ENCODE measurements at regions not wholly inside any gene's neighbourhood (a gene's known extent, or its start where the extent isn't known, plus 50 kb on each side); places are given as distances from the start of the nearest gene placed in this dataset.

DNA sequence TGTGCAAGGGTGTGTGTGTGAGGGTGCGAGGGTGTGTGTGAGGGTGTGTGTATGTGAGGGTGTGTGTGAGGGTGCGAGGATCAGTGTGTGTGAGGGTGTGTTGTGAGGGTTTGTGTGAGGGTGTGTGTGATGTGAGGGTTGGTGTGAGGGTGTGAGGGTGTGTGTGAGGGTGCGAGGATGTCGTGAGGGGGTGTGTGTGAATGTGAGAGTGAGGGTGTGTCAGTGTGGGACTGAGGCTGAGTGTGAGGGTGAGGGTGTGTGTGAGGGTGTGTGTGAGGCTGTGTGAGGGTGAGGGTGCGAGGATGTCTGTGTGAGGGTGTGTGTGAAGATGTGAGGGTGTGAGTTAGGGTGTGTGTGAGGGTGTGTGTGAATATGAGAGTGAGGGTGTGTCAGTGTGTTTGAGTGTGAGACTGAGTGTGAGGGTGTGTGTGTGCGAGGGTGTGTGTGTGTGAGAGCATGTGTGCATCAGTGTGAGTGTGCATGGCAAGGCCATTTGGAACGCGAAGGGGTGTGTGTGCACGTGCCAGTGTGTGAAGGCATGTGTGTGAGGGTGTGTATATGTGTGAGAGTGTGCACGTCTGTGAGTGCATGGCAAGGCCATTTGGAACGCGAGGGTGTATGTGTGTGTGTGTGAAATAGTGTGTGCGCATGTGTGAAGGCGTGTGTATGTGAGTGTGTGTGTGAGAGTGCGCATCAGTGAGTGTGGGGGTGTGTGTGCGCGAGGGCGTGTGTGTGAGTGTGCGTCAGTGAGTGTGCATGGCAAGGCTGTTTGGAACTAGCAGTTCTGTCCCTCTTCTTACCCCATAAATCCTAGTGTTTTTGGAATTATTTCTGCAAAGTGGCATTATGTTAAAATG, 69.8 kb downstream of the RGS12 start:
- Histone ChIP-seq H3K9me3 (replicated peaks; ENCODE audit: control insufficient read depth, insufficient read depth, low read length) (no peaks in the 10 kb centered on the region), H3K9me1 (replicated peaks; ENCODE audit: control insufficient read depth, extremely low read depth, insufficient read depth, low read length) (no peaks in the 10 kb centered on the region), H4K20me1 (replicated peaks; ENCODE audit: control insufficient read depth, extremely low read depth, insufficient read depth, low read length) (no peaks in the 10 kb centered on the region), H3K4me2 (ENCODE audit: insufficient read depth, low read length) (no peak overlapping the region), H3K4me3 (replicated peaks in 1 of 3; ENCODE audit: insufficient read depth in 1 of 3, low read depth in 1 of 3, low read length in 3 of 3) (no peak overlapping the region), H3K79me2 (ENCODE audit: control insufficient read depth, insufficient read depth, low read length) (peaks cover 22% of the 10 kb centered on the region), H3K27ac (ENCODE audit: insufficient read depth, low read depth, low read length) (no peak overlapping the region), H3K9ac (replicated peaks; ENCODE audit: extremely low read depth, insufficient read depth, low read length) (no peak overlapping the region), H3K4me1 (ENCODE audit: control insufficient read depth, extremely low read depth, insufficient read depth, low read length) (peaks cover 2% of the 10 kb centered on the region), H3K36me3 (ENCODE audit: control insufficient read depth in 2 of 2, extremely low read depth in 1 of 2, insufficient read depth in 2 of 2, low read length in 2 of 2) (peaks cover 0 to 2% of the 10 kb centered on the region in 2 experiments), H2AFZ (ENCODE audit: low read depth, low read length) (no peak overlapping the region), H3K27me3 (ENCODE audit: control insufficient read depth in 2 of 2, insufficient read depth in 2 of 2, low read length in 2 of 2) (no peaks in the 10 kb centered on the region)
- intact Hi-C loops (cut with micrococcal nuclease) (no loop called here), dilution Hi-C loops (cut with MboI; ENCODE audit: extremely low pct_ligation_motif_present, low sequenced_read_pairs) (no loop called here)
- DNase-seq (ENCODE audit: low read depth, low spot score) (no peak), FAIRE-seq (no peak)
- POLR2A ChIA-PET = no interaction called here
- CTCF ChIA-PET = interaction anchor here (1.1 kb wide), 1 partner anchor 17 kb away, joined by 3 read pairs; no protein-coding TSS in a partner anchor
- no TSS peak for BruUV-seq (replicated peaks)
- TF ChIP-seq POLR2AphosphoS5 (IDR thresholded peaks at IDR 0.05; ENCODE audit: insufficient read depth, low read depth, low read length) (no peak), CTCF (IDR thresholded peaks at IDR 0.05; ENCODE audit: extremely low read depth in 1 of 2, insufficient read depth in 1 of 2, low read depth in 1 of 2, low read length in 2 of 2) (no peak)

GRCh38 chr4:3363411-3364141, 70.8 kb downstream of the RGS12 start:
- H3K4me1 ChIP-seq (ENCODE audit: control insufficient read depth, extremely low read depth, insufficient read depth, low read length) = peaks cover 4% of the 10 kb centered on the region
- intact Hi-C loops (cut with micrococcal nuclease) (no loop called here), dilution Hi-C loops (cut with MboI; ENCODE audit: extremely low pct_ligation_motif_present, low sequenced_read_pairs) (no loop called here)
- no TSS peak for BruUV-seq (replicated peaks)
- H3K27ac ChIP-seq (ENCODE audit: insufficient read depth, low read depth, low read length) = no peak overlapping the region
- H3K4me2 ChIP-seq (ENCODE audit: insufficient read depth, low read length) = no peak overlapping the region
- H3K79me2 ChIP-seq (ENCODE audit: control insufficient read depth, insufficient read depth, low read length) = peaks cover 25% of the 10 kb centered on the region
- H3K9ac ChIP-seq (replicated peaks; ENCODE audit: extremely low read depth, insufficient read depth, low read length) = no peak overlapping the region
- no peaks in the 10 kb centered on the region for H3K9me1 ChIP-seq (replicated peaks; ENCODE audit: control insufficient read depth, extremely low read depth, insufficient read depth, low read length)
- ChIA-PET POLR2A (no interaction called here), CTCF (interaction anchor here (0.7 to 1.1 kb wide), 3 partner anchors 10 to 20 kb away, joined by 3 read pairs; no protein-coding TSS in a partner anchor)
- no peak overlapping the region for H3K4me3 ChIP-seq (replicated peaks in 1 of 3; ENCODE audit: insufficient read depth in 1 of 3, low read depth in 1 of 3, low read length in 3 of 3)
- H3K9me3 ChIP-seq (replicated peaks; ENCODE audit: control insufficient read depth, insufficient read depth, low read length) = no peaks in the 10 kb centered on the region
- no peak overlapping the region for H2AFZ ChIP-seq (ENCODE audit: low read depth, low read length)
- no peak for TF ChIP-seq JUN (IDR thresholded peaks at IDR 0.05; ENCODE audit: borderline replicate concordance, insufficient read depth, insufficient read length, low read depth)
- no peak for TF ChIP-seq MYC (IDR thresholded peaks at IDR 0.05; ENCODE audit: low read depth, low read length)
- no peak for TF ChIP-seq EZH2 (IDR thresholded peaks at IDR 0.05; ENCODE audit: borderline replicate concordance, low read depth, low read length, severe bottlenecking)
- no peak for TF ChIP-seq GATA2 (IDR thresholded peaks at IDR 0.05; ENCODE audit: insufficient read depth, insufficient read length, low read depth, low read length)
- no peak for TF ChIP-seq POLR2A (IDR thresholded peaks at IDR 0.05; ENCODE audit: low read depth, low read length)
- TF ChIP-seq MAX (IDR thresholded peaks at IDR 0.05; ENCODE audit: insufficient read depth, insufficient read length) = no peak
- TF ChIP-seq FOS (IDR thresholded peaks at IDR 0.05; ENCODE audit: borderline replicate concordance, insufficient read depth, low read length) = no peak
- TF ChIP-seq POLR2AphosphoS5 (IDR thresholded peaks at IDR 0.05; ENCODE audit: insufficient read depth, low read depth, low read length) = no peak
- TF ChIP-seq CTCF (IDR thresholded peaks at IDR 0.05; ENCODE audit: extremely low read depth in 1 of 2, insufficient read depth in 1 of 2, low read depth in 1 of 2, low read length in 2 of 2) = no peak
- no peaks in the 10 kb centered on the region for H3K27me3 ChIP-seq (ENCODE audit: control insufficient read depth in 2 of 2, insufficient read depth in 2 of 2, low read length in 2 of 2)
- FAIRE-seq = no peak
- no peak for DNase-seq (ENCODE audit: low read depth, low spot score)
- H3K36me3 ChIP-seq (ENCODE audit: control insufficient read depth in 2 of 2, extremely low read depth in 1 of 2, insufficient read depth in 2 of 2, low read length in 2 of 2) = peaks cover 0 to 2% of the 10 kb centered on the region in 2 experiments
- H4K20me1 ChIP-seq (replicated peaks; ENCODE audit: control insufficient read depth, extremely low read depth, insufficient read depth, low read length) = no peaks in the 10 kb centered on the region
